A673 (cell line): ENCODE measurements at regions not wholly inside any gene's neighbourhood (a gene's known extent, or its start where the extent isn't known, plus 50 kb on each side); places are given as distances from the start of the nearest gene placed in this dataset.

ENCODE experiments used
- BruUV-seq: library from RNA; stranded (reverse); fragments of 400-500 nt; replicated peaks from 2 replicates; lab custom pipeline; 2021; lab: Mats Ljungman, UMichigan
- CTCF ChIA-PET: fragments of 300-600 bp; sonication (Branson Sonifier 250); formaldehyde crosslinking; loops from one replicate; lab custom pipeline; 2022; ENCODE audit warnings: antibody characterized with exemption; lab: Charles Lee
- POLR2A ChIA-PET: fragments of 300-600 bp; sonication (Branson Sonifier 250); formaldehyde crosslinking; loops from one replicate; lab custom pipeline; 2022; ENCODE audit warnings: antibody characterized with exemption; ENCODE audit not compliant: low non-redundant PET; lab: Charles Lee
- DNase-seq: peaks from one replicate; pipeline ENCODE4 v3.0.0-alpha.2; 2015; ENCODE audit warnings: low spot score
- H3K27ac ChIP-seq: fragments of 200-600 bp; sonication (generic); 2 replicates; pipeline ENCODE4 v1.5.1; 2016; ENCODE audit warnings: mixed run types, low read depth, mild to moderate bottlenecking, mixed read lengths, antibody characterized with exemption, low read length; ENCODE audit not compliant: poor library complexity, severe bottlenecking
- H3K27me3 ChIP-seq: fragments of 200-600 bp; sonication (generic); replicated peaks from 2 replicates; pipeline ENCODE4 v1.6.1; 2017; ENCODE audit warnings: mixed run types, low read depth, mild to moderate bottlenecking, mixed read lengths, antibody characterized with exemption, low read length; ENCODE audit not compliant: insufficient read depth, poor library complexity
- H3K36me3 ChIP-seq: fragments of 200-600 bp; sonication (generic); 2 replicates; pipeline ENCODE4 v1.6.1; 2016; ENCODE audit warnings: mixed run types, mild to moderate bottlenecking, mixed read lengths, antibody characterized with exemption, low read length; ENCODE audit not compliant: insufficient read depth, poor library complexity, severe bottlenecking
- H3K4me1 ChIP-seq: fragments of 200-600 bp; sonication (generic); 2 replicates; pipeline ENCODE4 v1.6.1; 2017; ENCODE audit warnings: mixed run types, mild to moderate bottlenecking, mixed read lengths, antibody characterized with exemption, low read length; ENCODE audit not compliant: insufficient read depth, poor library complexity, severe bottlenecking
- H3K4me3 ChIP-seq: fragments of 200-600 bp; sonication (generic); 2 replicates; pipeline ENCODE4 v1.5.1; 2016; ENCODE audit warnings: low read depth, mixed run types, mild to moderate bottlenecking, mixed read lengths, low read length; ENCODE audit not compliant: poor library complexity, severe bottlenecking
- H3K9me3 ChIP-seq: fragments of 200-600 bp; sonication (generic); 2 replicates; pipeline ENCODE4 v1.6.1; 2016; ENCODE audit warnings: mixed run types, low read depth, mild to moderate bottlenecking, mixed read lengths, antibody characterized with exemption, low read length; ENCODE audit not compliant: poor library complexity, severe bottlenecking
- EZH2 ChIP-seq: fragments of 200-600 bp; sonication (generic); IDR thresholded peaks from 2 replicates; pipeline ENCODE4 v1.6.1; 2017; ENCODE audit warnings: borderline replicate concordance, low read depth, mild to moderate bottlenecking, mixed read lengths, antibody characterized with exemption, low read length; ENCODE audit not compliant: poor library complexity, severe bottlenecking
- intact Hi-C: fragments of 100-400 bp; cut with micrococcal nuclease; formaldehyde crosslinking; loops from one replicate; pipeline ENCODE4 v1.10.0; 2022; ENCODE audit not compliant: unreplicated experiment
- TF ChIP-seq, protein P1 (sequence below): fragments of 300-800, 200-600 bp; sonication (generic); conservative IDR thresholded peaks from 2 replicates; pipeline ENCODE4 v1.5.1; 2017; ENCODE audit warnings: low read depth, mild to moderate bottlenecking, antibody characterized with exemption, low read length, moderate library complexity, mixed read lengths

DNA sequence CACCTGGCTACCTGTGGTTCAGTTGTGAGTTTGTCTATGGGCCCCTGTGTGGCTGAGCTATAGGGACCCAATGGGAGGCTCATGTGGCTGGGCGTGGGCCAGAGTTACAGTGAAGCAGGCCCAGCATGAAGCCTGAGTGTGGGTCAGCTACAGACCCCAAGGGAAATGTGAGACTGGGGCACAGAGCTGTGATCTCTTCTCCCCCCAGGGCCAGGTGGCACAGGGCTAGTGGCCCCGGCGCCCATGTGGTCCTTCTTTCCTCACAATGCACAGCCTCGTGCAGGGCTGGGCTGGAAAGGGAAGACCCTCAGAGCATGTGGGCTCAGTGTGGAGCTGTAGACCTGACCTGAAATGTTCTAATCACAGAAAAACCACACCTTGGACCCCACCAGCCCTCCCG, 71.6 kb upstream of the NECTIN1 start:
- BruUV-seq, result no TSS peak
- DNase-seq, result no peak
- POLR2A ChIA-PET, result interaction anchor here (0.5 kb wide), 1 partner anchor 1162 kb away, joined by 8 read pairs; no protein-coding TSS in a partner anchor

DNA sequence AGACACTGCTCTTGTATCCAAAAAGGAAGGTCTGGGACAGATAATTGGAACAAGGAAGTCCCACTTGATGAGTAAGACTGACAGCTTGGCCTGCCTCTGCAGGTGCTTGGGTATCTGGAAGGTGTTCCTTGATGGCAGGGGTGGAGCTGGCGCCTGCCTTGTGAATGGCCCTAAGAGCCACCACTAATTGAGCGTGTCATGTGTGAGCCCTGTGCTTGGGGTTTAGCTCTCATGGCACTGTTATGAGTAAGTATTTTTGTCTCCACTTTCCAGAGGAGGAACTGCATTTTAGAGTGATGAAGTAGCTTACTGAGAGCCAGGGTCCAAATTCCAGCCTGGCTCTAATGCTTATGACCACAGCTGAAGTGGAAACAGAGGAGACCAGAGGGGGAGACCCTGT, 71.2 kb upstream of the NECTIN1 start:
- DNase-seq, result no peak
- ChIA-PET POLR2A (no interaction called here), CTCF (no interaction called here)
- no peaks in the 10 kb centered on the region for H3K4me1 ChIP-seq
- H3K4me3 ChIP-seq, result no peak overlapping the region
- no peaks in the 10 kb centered on the region for H3K36me3 ChIP-seq
- H3K27me3 ChIP-seq, result peaks cover 3% of the 10 kb centered on the region
- intact Hi-C loops, result no loop called here
- BruUV-seq, result no TSS peak
- TF ChIP-seq, protein P1, sequence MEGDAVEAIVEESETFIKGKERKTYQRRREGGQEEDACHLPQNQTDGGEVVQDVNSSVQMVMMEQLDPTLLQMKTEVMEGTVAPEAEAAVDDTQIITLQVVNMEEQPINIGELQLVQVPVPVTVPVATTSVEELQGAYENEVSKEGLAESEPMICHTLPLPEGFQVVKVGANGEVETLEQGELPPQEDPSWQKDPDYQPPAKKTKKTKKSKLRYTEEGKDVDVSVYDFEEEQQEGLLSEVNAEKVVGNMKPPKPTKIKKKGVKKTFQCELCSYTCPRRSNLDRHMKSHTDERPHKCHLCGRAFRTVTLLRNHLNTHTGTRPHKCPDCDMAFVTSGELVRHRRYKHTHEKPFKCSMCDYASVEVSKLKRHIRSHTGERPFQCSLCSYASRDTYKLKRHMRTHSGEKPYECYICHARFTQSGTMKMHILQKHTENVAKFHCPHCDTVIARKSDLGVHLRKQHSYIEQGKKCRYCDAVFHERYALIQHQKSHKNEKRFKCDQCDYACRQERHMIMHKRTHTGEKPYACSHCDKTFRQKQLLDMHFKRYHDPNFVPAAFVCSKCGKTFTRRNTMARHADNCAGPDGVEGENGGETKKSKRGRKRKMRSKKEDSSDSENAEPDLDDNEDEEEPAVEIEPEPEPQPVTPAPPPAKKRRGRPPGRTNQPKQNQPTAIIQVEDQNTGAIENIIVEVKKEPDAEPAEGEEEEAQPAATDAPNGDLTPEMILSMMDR, result no peak
- TF ChIP-seq EZH2, result no peak
- no peak overlapping the region for H3K27ac ChIP-seq
- H3K9me3 ChIP-seq, result no peaks in the 10 kb centered on the region

More for the DNA sequence above, 71.6 kb upstream of the NECTIN1 start:
- intact Hi-C loops, result no loop called here
- H3K27ac ChIP-seq, result no peak overlapping the region
- no peaks in the 10 kb centered on the region for H3K9me3 ChIP-seq
- H3K4me1 ChIP-seq, result no peaks in the 10 kb centered on the region
- CTCF ChIA-PET, result no interaction called here
- peaks cover 3% of the 10 kb centered on the region for H3K27me3 ChIP-seq
- no peak overlapping the region for H3K4me3 ChIP-seq
- TF ChIP-seq, protein P1, result no peak
- H3K36me3 ChIP-seq, result no peaks in the 10 kb centered on the region

DNA sequence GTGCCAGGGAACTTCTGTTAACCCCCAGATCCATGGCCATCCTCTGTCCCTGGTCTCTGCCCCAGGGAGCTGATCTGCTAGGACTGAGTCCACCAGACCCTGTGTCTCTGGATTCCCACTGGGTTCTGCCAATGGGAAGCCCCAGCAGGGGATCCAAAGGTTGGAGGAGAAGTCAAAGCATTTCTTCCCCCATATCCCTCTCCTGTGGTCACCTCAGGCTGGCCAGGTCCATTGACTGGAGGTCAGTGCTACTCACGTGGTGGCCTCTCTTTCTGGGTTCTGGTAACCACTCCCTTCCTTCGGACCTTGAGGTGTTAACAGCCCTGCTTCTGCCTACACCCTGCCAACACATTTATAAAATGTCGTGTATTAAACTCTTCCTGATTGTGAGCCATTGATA, 69.7 kb upstream of the NECTIN1 start:
- intact Hi-C loops, result no loop called here
- ChIA-PET CTCF (no interaction called here), POLR2A (no interaction called here)
- DNase-seq, result no peak
- Histone ChIP-seq H3K4me3 (no peak overlapping the region), H3K27me3 (peaks cover 3% of the 10 kb centered on the region), H3K4me1 (no peaks in the 10 kb centered on the region), H3K9me3 (no peaks in the 10 kb centered on the region), H3K36me3 (no peaks in the 10 kb centered on the region), H3K27ac (no peak overlapping the region)
- TF ChIP-seq, protein P1, result no peak
- no peak for TF ChIP-seq EZH2
- BruUV-seq, result no TSS peak
